Mesothelial cell of epicardium (in vitro differentiated cells): ENCODE measurements at regions not wholly inside any gene's neighbourhood (a gene's known extent, or its start where the extent isn't known, plus 50 kb on each side); places are given as distances from the start of the nearest gene placed in this dataset.

Source experiments
- DNase-seq, 2 experiments: peaks; one replicate each; pipeline ENCODE4 v3.0.0; 2021; ENCODE audit warnings: low spot score in 2 of 2; ENCODE audit not compliant: unreplicated experiment in 2 of 2
- H3K27ac Mint-ChIP-seq: 2 replicates; pipeline ENCODE4 v1.8.0; 2021; ENCODE audit warnings: mixed read lengths
- H3K27me3 Mint-ChIP-seq: 2 replicates; pipeline ENCODE4 v1.8.0; 2021; ENCODE audit warnings: low read depth, mixed read lengths
- H3K36me3 Mint-ChIP-seq: 2 replicates; pipeline ENCODE4 v1.8.0; 2021; ENCODE audit warnings: mixed read lengths
- H3K4me1 Mint-ChIP-seq: 2 replicates; pipeline ENCODE4 v1.8.0; 2021; ENCODE audit warnings: mixed read lengths
- H3K4me3 Mint-ChIP-seq: 2 replicates; pipeline ENCODE4 v1.8.0; 2021; ENCODE audit warnings: mild to moderate bottlenecking, moderate library complexity, mixed read lengths
- H3K9me3 Mint-ChIP-seq: 2 replicates; pipeline ENCODE4 v1.8.0; 2021; ENCODE audit warnings: mixed read lengths
- CTCF ChIP-seq: fragments of 200-600 bp; sonication (generic); IDR thresholded peaks from one replicate; pipeline ENCODE4 v1.5.0; 2021; ENCODE audit warnings: antibody characterized with exemption; ENCODE audit not compliant: unreplicated experiment

GRCh38 chr12:77392467-77393088 is 327.2 kb upstream of the E2F7 start:
- no peaks in the 10 kb centered on the region for H3K36me3 Mint-ChIP-seq
- no peak overlapping the region for H3K4me3 Mint-ChIP-seq
- TF ChIP-seq CTCF, result no peak
- H3K4me1 Mint-ChIP-seq, result peaks cover 11% of the 10 kb centered on the region
- no peaks in the 10 kb centered on the region for H3K27me3 Mint-ChIP-seq
- H3K9me3 Mint-ChIP-seq, result no peaks in the 10 kb centered on the region
- no peak for DNase-seq
- no peak overlapping the region for H3K27ac Mint-ChIP-seq

- Mint-ChIP-seq H3K27ac (no peak overlapping the region), H3K27me3 (peaks cover 2% of the 10 kb centered on the region), H3K4me3 (no peak overlapping the region), H3K9me3 (no peaks in the 10 kb centered on the region), H3K36me3 (no peaks in the 10 kb centered on the region), H3K4me1 (peaks cover 14% of the 10 kb centered on the region)
- DNase-seq, result no peak
- no peak for TF ChIP-seq CTCF
Observed at GRCh38 chr12:77388445-77389265, 323.3 kb upstream of the E2F7 start.

GRCh38 chr12:77387671-77388070 is 322.3 kb upstream of the E2F7 start:
- Mint-ChIP-seq H3K4me1 (peaks cover 18% of the 10 kb centered on the region), H3K27me3 (peaks cover 7% of the 10 kb centered on the region), H3K36me3 (no peaks in the 10 kb centered on the region), H3K9me3 (no peaks in the 10 kb centered on the region), H3K4me3 (no peak overlapping the region), H3K27ac (no peak overlapping the region)
- no peak for TF ChIP-seq CTCF
- no peak for DNase-seq

GRCh38 chr12:77387214-77387613 is 321.8 kb upstream of the E2F7 start:
- Mint-ChIP-seq H3K27ac (no peak overlapping the region), H3K4me3 (no peak overlapping the region), H3K36me3 (no peaks in the 10 kb centered on the region), H3K9me3 (no peaks in the 10 kb centered on the region), H3K27me3 (peaks cover 10% of the 10 kb centered on the region), H3K4me1 (peaks cover 18% of the 10 kb centered on the region)
- no peak for DNase-seq
- no peak for TF ChIP-seq CTCF

GRCh38 chr12:77384941-77385340 is 319.6 kb upstream of the E2F7 start:
- H3K27ac Mint-ChIP-seq, result no peak overlapping the region
- no peaks in the 10 kb centered on the region for H3K9me3 Mint-ChIP-seq
- H3K4me1 Mint-ChIP-seq, result peaks cover 18% of the 10 kb centered on the region
- TF ChIP-seq CTCF, result no peak
- peaks cover 18% of the 10 kb centered on the region for H3K27me3 Mint-ChIP-seq
- H3K4me3 Mint-ChIP-seq, result no peak overlapping the region
- no peaks in the 10 kb centered on the region for H3K36me3 Mint-ChIP-seq
- DNase-seq, result no peak
